Activated CD8-positive, alpha-beta memory T cell treated with anti-CD3 and anti-CD28 coated beads, Interleukin-2, amount 10 ng/mL, durations not matched to agents 7 days and 5 days (primary cell): ENCODE measurements at regions not wholly inside any gene's neighbourhood (a gene's known extent, or its start where the extent isn't known, plus 50 kb on each side); places are given as distances from the start of the nearest gene placed in this dataset.

ENCODE experiments used
- ATAC-seq: fragments of 150-1000 bp; cut with Tn5 transposase; one replicate; pipeline ENCODE4 v1.10.0; 2021; ENCODE audit warnings: moderate library complexity
- CTCF ChIA-PET: fragments of 350-600 bp; sonication (Branson Sonifier 250); formaldehyde crosslinking; loops from one replicate; lab custom pipeline; 2021; ENCODE audit warnings: antibody characterized with exemption; lab: Charles Lee
- DNase-seq: peaks from one replicate; pipeline ENCODE4 v3.0.0-alpha.2; 2020
- H3K27ac Mint-ChIP-seq: one replicate; pipeline ENCODE4 v1.8.0; 2021; ENCODE audit warnings: mild to moderate bottlenecking, mixed read lengths
- H3K27me3 Mint-ChIP-seq: one replicate; pipeline ENCODE4 v1.8.0; 2021; ENCODE audit warnings: mixed read lengths
- H3K36me3 Mint-ChIP-seq: one replicate; pipeline ENCODE4 v1.8.0; 2021; ENCODE audit warnings: mild to moderate bottlenecking, mixed read lengths
- H3K4me1 Mint-ChIP-seq: one replicate; pipeline ENCODE4 v1.8.0; 2021; ENCODE audit warnings: mixed read lengths
- H3K4me3 Mint-ChIP-seq: one replicate; pipeline ENCODE4 v1.8.0; 2021; ENCODE audit warnings: mild to moderate bottlenecking, moderate library complexity, mixed read lengths
- H3K9me3 Mint-ChIP-seq: one replicate; pipeline ENCODE4 v1.8.0; 2022; ENCODE audit warnings: low read depth, mixed read lengths

- Mint-ChIP-seq H3K4me1 (no peaks in the 10 kb centered on the region), H3K9me3 (no peaks in the 10 kb centered on the region)
Measured at GRCh38 chr10:44765299-44765698, 145.8 kb upstream of the TMEM72 start.

GRCh38 chr10:44766631-44767030, 144.5 kb upstream of the TMEM72 start:
- CTCF ChIA-PET = no interaction called here
- no peak overlapping the region for H3K27ac Mint-ChIP-seq

More at GRCh38 chr10:44765299-44765698, 145.8 kb upstream of the TMEM72 start:
- Mint-ChIP-seq H3K27me3 (no peaks in the 10 kb centered on the region), H3K4me3 (no peak overlapping the region), H3K27ac (no peak overlapping the region), H3K36me3 (no peaks in the 10 kb centered on the region)
- no peak for DNase-seq
- no peak for ATAC-seq
- CTCF ChIA-PET = no interaction called here

GRCh38 chr10:44769450-44769849, 141.7 kb upstream of the TMEM72 start:
- Mint-ChIP-seq H3K9me3 (no peaks in the 10 kb centered on the region), H3K4me3 (no peak overlapping the region), H3K27me3 (peaks cover 2% of the 10 kb centered on the region), H3K4me1 (no peaks in the 10 kb centered on the region), H3K27ac (no peak overlapping the region), H3K36me3 (no peaks in the 10 kb centered on the region)
- CTCF ChIA-PET = no interaction called here
- DNase-seq (no peak), ATAC-seq (no peak)

More at GRCh38 chr10:44766631-44767030, 144.5 kb upstream of the TMEM72 start:
- Mint-ChIP-seq H3K4me1 (no peaks in the 10 kb centered on the region), H3K4me3 (no peak overlapping the region), H3K36me3 (no peaks in the 10 kb centered on the region), H3K27me3 (no peaks in the 10 kb centered on the region), H3K9me3 (no peaks in the 10 kb centered on the region)
- DNase-seq (no peak), ATAC-seq (no peak)

GRCh38 chr10:44771233-44771995, 139.7 kb upstream of the TMEM72 start:
- Mint-ChIP-seq H3K4me3 (no peak overlapping the region), H3K9me3 (no peaks in the 10 kb centered on the region), H3K4me1 (no peaks in the 10 kb centered on the region), H3K36me3 (no peaks in the 10 kb centered on the region), H3K27ac (no peak overlapping the region), H3K27me3 (peaks cover 2% of the 10 kb centered on the region)
- CTCF ChIA-PET = no interaction called here
- no peak for DNase-seq
- no peak for ATAC-seq

- H3K4me3 Mint-ChIP-seq = no peak overlapping the region
- H3K27ac Mint-ChIP-seq = no peak overlapping the region
- DNase-seq = no peak
- H3K9me3 Mint-ChIP-seq = no peaks in the 10 kb centered on the region
- no peak for ATAC-seq
- no peaks in the 10 kb centered on the region for H3K4me1 Mint-ChIP-seq
- H3K27me3 Mint-ChIP-seq = peaks cover 2% of the 10 kb centered on the region
- CTCF ChIA-PET = no interaction called here
- no peaks in the 10 kb centered on the region for H3K36me3 Mint-ChIP-seq
Measured at GRCh38 chr10:44773565-44773964, 137.6 kb upstream of the TMEM72 start.

- Mint-ChIP-seq H3K36me3 (no peaks in the 10 kb centered on the region), H3K4me3 (no peak overlapping the region), H3K27ac (no peak overlapping the region), H3K9me3 (no peaks in the 10 kb centered on the region), H3K4me1 (no peaks in the 10 kb centered on the region), H3K27me3 (peaks cover 2% of the 10 kb centered on the region)
- no peak for DNase-seq
- no peak for ATAC-seq
- CTCF ChIA-PET = no interaction called here
Measured at GRCh38 chr10:44774676-44775401, 136.3 kb upstream of the TMEM72 start.

GRCh38 chr10:44775402-44775741, 135.8 kb upstream of the TMEM72 start:
- Mint-ChIP-seq H3K36me3 (no peaks in the 10 kb centered on the region), H3K27ac (no peak overlapping the region), H3K4me1 (no peaks in the 10 kb centered on the region), H3K27me3 (peaks cover 2% of the 10 kb centered on the region), H3K9me3 (no peaks in the 10 kb centered on the region), H3K4me3 (no peak overlapping the region)
- ATAC-seq (no peak), DNase-seq (no peak)
- CTCF ChIA-PET = no interaction called here

GRCh38 chr10:44776181-44776580, 135.0 kb upstream of the TMEM72 start:
- CTCF ChIA-PET = no interaction called here
- Mint-ChIP-seq H3K4me3 (no peak overlapping the region), H3K27ac (no peak overlapping the region), H3K36me3 (no peaks in the 10 kb centered on the region), H3K9me3 (no peaks in the 10 kb centered on the region), H3K4me1 (no peaks in the 10 kb centered on the region), H3K27me3 (peaks cover 2% of the 10 kb centered on the region)
- ATAC-seq (no peak), DNase-seq (no peak)

- CTCF ChIA-PET = no interaction called here
- Mint-ChIP-seq H3K4me1 (no peaks in the 10 kb centered on the region), H3K27me3 (no peaks in the 10 kb centered on the region), H3K27ac (no peak overlapping the region), H3K4me3 (no peak overlapping the region), H3K36me3 (no peaks in the 10 kb centered on the region), H3K9me3 (no peaks in the 10 kb centered on the region)
- ATAC-seq (no peak), DNase-seq (no peak)
Measured at GRCh38 chr10:44779511-44779910, 131.6 kb upstream of the TMEM72 start.

- CTCF ChIA-PET = no interaction called here
- H3K4me1 Mint-ChIP-seq = no peaks in the 10 kb centered on the region
- no peak overlapping the region for H3K4me3 Mint-ChIP-seq
- H3K36me3 Mint-ChIP-seq = no peaks in the 10 kb centered on the region
- H3K27ac Mint-ChIP-seq = no peak overlapping the region
- DNase-seq (no peak), ATAC-seq (no peak)
- no peaks in the 10 kb centered on the region for H3K9me3 Mint-ChIP-seq
- H3K27me3 Mint-ChIP-seq = no peaks in the 10 kb centered on the region
Measured at GRCh38 chr10:44780426-44780825, 130.7 kb upstream of the TMEM72 start.

GRCh38 chr10:44781131-44781530, 130.0 kb upstream of the TMEM72 start:
- H3K9me3 Mint-ChIP-seq = no peaks in the 10 kb centered on the region
- no peak for DNase-seq
- no peak overlapping the region for H3K27ac Mint-ChIP-seq
- no peak overlapping the region for H3K4me3 Mint-ChIP-seq
- H3K27me3 Mint-ChIP-seq = no peaks in the 10 kb centered on the region
- no peak for ATAC-seq
- H3K4me1 Mint-ChIP-seq = no peaks in the 10 kb centered on the region
- H3K36me3 Mint-ChIP-seq = no peaks in the 10 kb centered on the region
- CTCF ChIA-PET = no interaction called here

- Mint-ChIP-seq H3K27ac (no peak overlapping the region), H3K4me1 (no peaks in the 10 kb centered on the region), H3K4me3 (no peak overlapping the region), H3K36me3 (no peaks in the 10 kb centered on the region), H3K9me3 (no peaks in the 10 kb centered on the region), H3K27me3 (no peaks in the 10 kb centered on the region)
- CTCF ChIA-PET = no interaction called here
- DNase-seq (no peak), ATAC-seq (no peak)
Measured at GRCh38 chr10:44786286-44786850, 124.8 kb upstream of the TMEM72 start.

GRCh38 chr10:44787480-44788075, 123.6 kb upstream of the TMEM72 start:
- CTCF ChIA-PET = no interaction called here
- Mint-ChIP-seq H3K36me3 (no peaks in the 10 kb centered on the region), H3K9me3 (no peaks in the 10 kb centered on the region), H3K27ac (no peak overlapping the region), H3K27me3 (no peaks in the 10 kb centered on the region), H3K4me1 (no peaks in the 10 kb centered on the region), H3K4me3 (no peak overlapping the region)
- DNase-seq (no peak), ATAC-seq (no peak)
